ENCODE measurements at regions not wholly inside any gene's neighbourhood (a gene's known extent, or its start where the extent isn't known, plus 50 kb on each side); places are given as distances from the start of the nearest gene placed in this dataset.

DNA sequence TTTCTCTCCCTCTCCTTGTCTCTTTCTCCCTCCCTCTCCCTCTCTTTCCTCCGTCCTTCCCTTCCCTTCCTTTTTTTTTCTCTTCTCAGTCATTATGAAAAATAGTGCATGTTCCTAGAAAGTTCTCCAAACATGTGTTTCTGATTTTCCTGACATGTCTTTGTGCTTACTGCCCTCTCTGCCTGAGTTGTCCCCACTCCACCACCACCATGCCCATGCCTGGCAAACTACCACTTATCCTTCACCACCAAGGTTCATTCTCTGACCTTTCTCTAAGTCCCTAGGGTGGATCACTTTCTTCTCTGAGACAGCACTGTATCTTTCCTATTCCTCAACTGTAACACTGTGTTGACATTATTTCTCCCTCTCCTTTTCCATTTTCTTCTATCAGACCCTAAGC, 98.2 kb downstream of the LACC1 start:
- CTCF ChIA-PET (ENCODE audit: low intra/inter-chr PET ratio, low total read pairs), result no interaction called here
- H3K9me3 ChIP-seq (ENCODE audit: low read length), result no peaks in the 10 kb centered on the region
- POLR2A ChIA-PET, result no interaction called here
- H3K9ac ChIP-seq (ENCODE audit: insufficient read depth, low read depth, low read length), result no peak overlapping the region
- no peak for DNase-seq (ENCODE audit: low spot score)
- no peak overlapping the region for H2AFZ ChIP-seq (ENCODE audit: low read length)
- FAIRE-seq, result no peak
- no peak for ATAC-seq
- H3K27ac ChIP-seq (ENCODE audit: extremely low read length, insufficient read depth, low read length), result no peak overlapping the region
- H3K27me3 ChIP-seq (ENCODE audit: control insufficient read depth in 1 of 2, insufficient read depth in 2 of 2, low read length in 2 of 2), result no peaks in the 10 kb centered on the region
- no peak overlapping the region for H3K4me2 ChIP-seq (ENCODE audit: low read depth, low read length)
- H3K36me3 ChIP-seq (replicated peaks in 1 of 2; ENCODE audit: control insufficient read depth in 1 of 2, insufficient read depth in 2 of 2, low read length in 2 of 2), result no peaks in the 10 kb centered on the region
- intact Hi-C loops (cut with micrococcal nuclease; ENCODE audit: unreplicated experiment), result no loop called here
- in situ Hi-C loops (cut with HindIII; ENCODE audit: extremely low pct_ligation_motif_present, low pct_unique_long_range_greater_than_20kb), result no loop called here
- no peaks in the 10 kb centered on the region for H3K79me2 ChIP-seq (ENCODE audit: insufficient read depth, low read length)
- H3K4me3 ChIP-seq (replicated peaks in 1 of 3; ENCODE audit: insufficient read depth in 1 of 3, low read depth in 2 of 3, low read length in 3 of 3), result no peak overlapping the region
- BruUV-seq (replicated peaks), result no TSS peak
- WGBS (ENCODE audit: low lambda C conversion rate), result 10% methylated on average over 1 of the region's 1 CpG
- TF ChIP-seq HNRNPK (IDR thresholded peaks at IDR 0.05; ENCODE audit: low read depth, low read length, poor library complexity, severe bottlenecking) (peak; percentile 5), KLF9 (CRISPR knock-in tag; IDR thresholded peaks at IDR 0.05; ENCODE audit: low read depth) (no peak)
- no peaks in the 10 kb centered on the region for H4K20me1 ChIP-seq (ENCODE audit: insufficient read depth, low read length)
- no peaks in the 10 kb centered on the region for H3K4me1 ChIP-seq (ENCODE audit: insufficient read depth, low read length)

GRCh38 chr13:43978688-43979087, 99.0 kb downstream of the LACC1 start:
- Histone ChIP-seq H3K36me3 (replicated peaks in 1 of 2; ENCODE audit: control insufficient read depth in 1 of 2, insufficient read depth in 2 of 2, low read length in 2 of 2) (no peaks in the 10 kb centered on the region), H3K9ac (ENCODE audit: insufficient read depth, low read depth, low read length) (no peak overlapping the region), H3K4me1 (ENCODE audit: insufficient read depth, low read length) (no peaks in the 10 kb centered on the region), H3K27ac (ENCODE audit: extremely low read length, insufficient read depth, low read length) (no peak overlapping the region), H3K4me2 (ENCODE audit: low read depth, low read length) (no peak overlapping the region), H4K20me1 (ENCODE audit: insufficient read depth, low read length) (no peaks in the 10 kb centered on the region), H3K79me2 (ENCODE audit: insufficient read depth, low read length) (no peaks in the 10 kb centered on the region), H2AFZ (ENCODE audit: low read length) (no peak overlapping the region), H3K27me3 (ENCODE audit: control insufficient read depth in 1 of 2, insufficient read depth in 2 of 2, low read length in 2 of 2) (no peaks in the 10 kb centered on the region), H3K9me3 (ENCODE audit: low read length) (no peaks in the 10 kb centered on the region), H3K4me3 (replicated peaks in 1 of 3; ENCODE audit: insufficient read depth in 1 of 3, low read depth in 2 of 3, low read length in 3 of 3) (no peak overlapping the region)
- WGBS (ENCODE audit: low lambda C conversion rate), result 10% methylated on average over 5 of the region's 5 CpGs
- in situ Hi-C loops (cut with HindIII; ENCODE audit: extremely low pct_ligation_motif_present, low pct_unique_long_range_greater_than_20kb) (no loop called here), intact Hi-C loops (cut with micrococcal nuclease; ENCODE audit: unreplicated experiment) (no loop called here)
- BruUV-seq (replicated peaks), result no TSS peak
- ChIA-PET POLR2A (no interaction called here), CTCF (ENCODE audit: low intra/inter-chr PET ratio, low total read pairs) (no interaction called here)
- FAIRE-seq (no peak), ATAC-seq (no peak), DNase-seq (ENCODE audit: low spot score) (no peak)
- TF ChIP-seq CREM (IDR thresholded peaks at IDR 0.05), result no peak
- no peak for TF ChIP-seq CREM (CRISPR knock-in tag; IDR thresholded peaks at IDR 0.05)
- TF ChIP-seq IKZF1 (IDR thresholded peaks at IDR 0.05), result no peak
- TF ChIP-seq YEATS2 (CRISPR knock-in tag; IDR thresholded peaks at IDR 0.05; ENCODE audit: borderline replicate concordance), result no peak
- no peak for TF ChIP-seq ZBTB42 (CRISPR knock-in tag; IDR thresholded peaks at IDR 0.05)
- no peak for TF ChIP-seq ZGPAT (CRISPR knock-in tag; IDR thresholded peaks at IDR 0.05)
- no peak for TF ChIP-seq ZNF503 (CRISPR knock-in tag; IDR thresholded peaks at IDR 0.05)
- no peak for TF ChIP-seq EZH2 (conservative IDR thresholded peaks at IDR 0.05; ENCODE audit: low read depth, low read length)
